Thymus (tissue), 11 donors: ENCODE measurements at regions not wholly inside any gene's neighbourhood (a gene's known extent, or its start where the extent isn't known, plus 50 kb on each side); places are given as distances from the start of the nearest gene placed in this dataset.

ENCODE experiments used
- DNase-seq, 9 donors: peaks; one replicate each; pipeline ENCODE4 v3.0.0-alpha.2; 2013; ENCODE audit warnings: low spot score in 9 of 9, low read depth in 6 of 9, missing footprints in 1 of 9
- H3K27ac ChIP-seq, 2 donors: one replicate each; pipeline ENCODE4 v1.5.1; 2013; ENCODE audit warnings: control low read depth in 1 of 2, low read depth in 1 of 2, low read length in 1 of 2, mild to moderate bottlenecking in 1 of 2, moderate library complexity in 1 of 2
- H3K27me3 ChIP-seq, 2 donors: one replicate each; pipeline ENCODE4 v1.5.1; 2013; ENCODE audit warnings: low read length in 1 of 2; ENCODE audit not compliant: control insufficient read depth in 2 of 2, insufficient read depth in 1 of 2
- H3K36me3 ChIP-seq, 2 donors: one replicate each; pipeline ENCODE4 v1.5.1; 2013; ENCODE audit warnings: low read length in 1 of 2, mild to moderate bottlenecking in 1 of 2, moderate library complexity in 1 of 2; ENCODE audit not compliant: control insufficient read depth in 2 of 2, insufficient read depth in 2 of 2
- H3K4me1 ChIP-seq, 2 donors: one replicate each; pipeline ENCODE4 v1.5.1; 2013; ENCODE audit warnings: low read length in 2 of 2; ENCODE audit not compliant: control insufficient read depth in 2 of 2, insufficient read depth in 2 of 2
- H3K4me3 ChIP-seq, 2 donors: one replicate each; pipeline ENCODE4 v1.5.1; 2013; ENCODE audit warnings: low read length in 2 of 2, control low read depth in 1 of 2, mild to moderate bottlenecking in 1 of 2
- H3K9me3 ChIP-seq, 2 donors: one replicate each; pipeline ENCODE4 v1.5.1; 2013; ENCODE audit warnings: low read length in 1 of 2, mild to moderate bottlenecking in 1 of 2; ENCODE audit not compliant: control insufficient read depth in 2 of 2, insufficient read depth in 1 of 2
- WGBS: extraction: QIAGEN DNeasy Blood & Tissue Kit; methylation state at CpG from one replicate; pipeline ENCODE4 v1.1.7; 2013; 5-methylcytosine and 5-hydroxymethylcytosine counted together
- donor health status: healthy.

DNA sequence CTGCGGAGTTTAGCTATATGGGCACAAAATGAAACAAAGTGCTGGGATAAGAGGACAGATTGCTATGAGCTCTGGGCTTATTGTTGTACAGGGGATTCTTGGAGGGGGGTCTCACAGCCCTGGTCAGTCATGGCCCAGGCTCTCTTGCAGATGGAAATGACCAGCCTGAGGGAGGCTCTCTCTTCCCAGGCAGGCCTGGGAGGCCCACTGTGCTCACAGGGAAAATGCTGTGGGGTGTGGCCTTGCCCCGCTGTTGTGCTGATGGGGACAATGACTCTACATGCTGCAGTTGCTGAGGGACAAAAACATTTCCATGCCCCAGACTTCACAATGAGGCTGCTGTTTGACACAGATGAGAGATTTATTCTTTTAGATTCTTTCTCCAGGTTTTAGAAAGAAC, 202.2 kb downstream of the KLF13 start:
- no peaks in the 10 kb centered on the region for H3K4me1 ChIP-seq
- WGBS: 96% methylated on average over 2 of the region's 2 CpGs
- H3K27me3 ChIP-seq: peaks cover 0 to 3% of the 10 kb centered on the region in 2 donors
- H3K36me3 ChIP-seq: no peaks in the 10 kb centered on the region
- H3K4me3 ChIP-seq: no peak overlapping the region
- no peaks in the 10 kb centered on the region for H3K9me3 ChIP-seq
- DNase-seq: no peak
- H3K27ac ChIP-seq: no peak overlapping the region

DNA sequence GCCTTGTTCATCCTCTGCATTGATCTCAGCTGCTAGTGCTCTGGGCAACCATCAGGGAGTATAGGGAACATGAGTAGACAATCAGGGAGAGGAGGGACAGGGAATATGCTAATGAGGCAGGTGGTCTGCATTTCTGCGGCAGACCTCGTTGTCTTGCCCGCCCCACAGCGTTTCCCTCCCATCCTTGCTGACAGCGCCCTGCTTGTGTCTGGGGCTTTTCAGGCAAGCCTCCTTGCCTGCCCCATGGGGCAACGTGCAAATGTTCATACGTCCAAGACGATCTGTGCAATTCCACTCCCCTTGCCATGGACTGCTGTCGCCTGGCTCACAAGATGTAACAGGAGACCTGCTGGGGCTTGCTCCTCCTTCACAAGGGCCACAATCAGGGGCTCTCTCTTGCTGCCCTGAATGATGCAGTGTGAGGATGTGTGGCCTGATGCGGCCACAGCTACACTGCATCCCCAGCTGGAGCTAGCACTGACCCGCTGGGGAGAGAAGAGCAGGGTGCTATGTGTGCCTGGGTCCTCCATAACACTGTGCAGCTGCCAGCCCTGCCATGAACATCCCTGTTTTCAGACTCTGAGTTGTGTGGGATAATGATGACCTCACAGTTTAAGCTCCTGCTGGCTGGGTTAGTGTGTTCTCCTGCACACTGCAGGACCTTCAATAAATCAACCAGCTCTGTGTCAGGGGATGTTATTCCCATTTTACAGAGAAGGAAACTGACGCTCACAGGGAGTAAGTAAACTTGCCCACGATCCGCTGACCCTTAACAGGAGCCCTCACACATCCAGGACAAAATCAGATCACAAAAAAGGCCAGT, 211.3 kb downstream of the KLF13 start:
- H3K4me3 ChIP-seq: no peak overlapping the region
- H3K36me3 ChIP-seq: no peaks in the 10 kb centered on the region
- H3K4me1 ChIP-seq: no peaks in the 10 kb centered on the region
- peaks cover 0 to 3% of the 10 kb centered on the region in 2 donors for H3K27me3 ChIP-seq
- WGBS: 88% methylated on average over 14 of the region's 14 CpGs
- no peaks in the 10 kb centered on the region for H3K9me3 ChIP-seq
- DNase-seq: no peak
- no peak overlapping the region for H3K27ac ChIP-seq

DNA sequence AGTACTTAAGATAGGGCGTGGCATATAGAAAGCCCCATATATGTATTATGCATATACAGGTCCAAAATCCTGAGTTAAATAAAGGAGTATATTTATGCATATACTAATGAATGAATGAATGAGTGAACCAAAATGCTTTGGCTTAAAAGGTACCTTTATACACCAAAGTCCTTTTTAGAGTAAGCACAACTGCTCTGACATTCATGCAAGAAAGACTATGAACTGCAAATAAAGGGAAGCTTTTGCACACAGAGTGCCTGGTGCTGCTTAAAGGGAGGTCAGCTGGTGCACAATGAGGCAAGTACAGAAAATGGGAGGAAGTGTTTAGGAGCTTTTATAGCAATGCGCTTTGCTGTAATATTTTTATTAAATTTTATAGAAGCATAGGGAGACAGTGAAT, 214.0 kb downstream of the KLF13 start:
- no peak for DNase-seq
- H3K36me3 ChIP-seq: no peaks in the 10 kb centered on the region
- no peak overlapping the region for H3K4me3 ChIP-seq
- no peaks in the 10 kb centered on the region for H3K4me1 ChIP-seq
- no peak overlapping the region for H3K27ac ChIP-seq
- peaks cover 0 to 3% of the 10 kb centered on the region in 2 donors for H3K27me3 ChIP-seq
- 97% methylated on average over 2 of the region's 2 CpGs for WGBS
- H3K9me3 ChIP-seq: no peaks in the 10 kb centered on the region

DNA sequence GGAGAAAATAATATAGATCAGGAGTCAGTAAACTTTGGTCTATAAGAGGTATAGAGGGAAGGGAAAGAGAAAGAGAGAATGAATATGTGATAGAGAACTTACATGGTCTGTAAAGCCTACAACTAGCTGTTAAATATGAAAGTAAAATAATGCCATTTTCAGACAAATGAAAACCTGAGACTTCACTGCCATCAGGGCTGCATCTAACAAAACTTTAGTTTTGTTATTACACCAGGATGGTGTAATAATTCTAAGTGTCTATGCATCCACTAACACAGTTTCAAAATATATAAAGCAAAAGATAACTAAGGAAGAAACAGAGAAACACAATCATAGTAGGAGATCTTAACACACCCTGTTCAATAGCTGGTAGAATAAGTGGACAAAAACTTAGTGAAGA, 217.7 kb downstream of the KLF13 start:
- Histone ChIP-seq H3K27me3 (no peaks in the 10 kb centered on the region), H3K9me3 (no peaks in the 10 kb centered on the region)
- DNase-seq: no peak

GRCh38 chr15:31545257-31545656, 218.6 kb downstream of the KLF13 start:
- no peaks in the 10 kb centered on the region for H3K36me3 ChIP-seq
- no peak overlapping the region for H3K4me3 ChIP-seq
- DNase-seq: no peak
- no peaks in the 10 kb centered on the region for H3K27me3 ChIP-seq
- H3K9me3 ChIP-seq: no peaks in the 10 kb centered on the region
- no peaks in the 10 kb centered on the region for H3K4me1 ChIP-seq
- H3K27ac ChIP-seq: no peak overlapping the region

More for the DNA sequence above, 217.7 kb downstream of the KLF13 start:
- no peaks in the 10 kb centered on the region for H3K4me1 ChIP-seq
- no peak overlapping the region for H3K27ac ChIP-seq
- H3K4me3 ChIP-seq: no peak overlapping the region
- H3K36me3 ChIP-seq: no peaks in the 10 kb centered on the region

DNA sequence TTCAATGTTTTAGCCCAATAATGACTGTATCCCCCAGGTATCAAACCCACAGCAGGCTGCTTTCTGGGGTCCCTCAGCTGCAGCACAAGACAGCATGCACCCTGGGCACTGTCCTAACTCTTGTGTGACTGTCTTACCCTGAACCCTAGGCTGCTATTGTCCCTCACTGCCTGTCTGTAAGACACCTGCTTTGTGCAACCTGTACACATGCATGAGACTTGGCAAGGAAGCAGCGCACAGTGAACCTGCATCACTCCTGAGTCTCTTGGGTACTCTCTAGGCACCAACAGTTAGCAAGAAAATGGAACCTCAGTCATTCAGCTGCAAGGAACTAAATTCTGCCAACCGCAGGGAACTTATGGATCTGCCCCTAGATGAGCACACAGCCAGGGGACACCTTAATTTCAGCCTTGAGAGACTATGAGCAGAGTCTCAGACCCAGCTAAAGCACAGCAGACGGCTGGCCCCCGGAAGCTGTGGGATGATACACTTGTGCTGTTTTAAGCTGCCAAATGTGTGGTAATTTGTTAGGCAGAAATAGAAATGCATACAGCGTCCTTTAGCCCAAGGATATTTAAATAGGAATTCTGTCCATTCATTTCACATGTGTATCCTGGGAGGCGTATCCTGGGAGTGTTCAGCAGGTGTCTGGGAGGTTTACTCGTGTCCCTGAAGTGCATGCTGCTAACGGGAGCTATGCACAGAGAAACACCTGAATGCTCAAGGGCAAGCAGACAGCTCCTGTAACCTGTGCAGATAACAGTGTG, 223.8 kb downstream of the KLF13 start:
- DNase-seq: no peak
- Histone ChIP-seq H3K4me1 (no peaks in the 10 kb centered on the region), H3K4me3 (no peak overlapping the region), H3K36me3 (no peaks in the 10 kb centered on the region), H3K9me3 (no peaks in the 10 kb centered on the region), H3K27ac (no peak overlapping the region), H3K27me3 (no peaks in the 10 kb centered on the region)
- 95% methylated on average over 8 of the region's 8 CpGs for WGBS

- H3K27ac ChIP-seq: no peak overlapping the region
- H3K9me3 ChIP-seq: no peaks in the 10 kb centered on the region
- WGBS: 93% methylated on average over 5 of the region's 5 CpGs
- no peak overlapping the region for H3K4me3 ChIP-seq
- H3K4me1 ChIP-seq: no peaks in the 10 kb centered on the region
- no peaks in the 10 kb centered on the region for H3K36me3 ChIP-seq
- DNase-seq: no peak
- no peaks in the 10 kb centered on the region for H3K27me3 ChIP-seq
Observed at GRCh38 chr15:31551323-31551722, 224.7 kb downstream of the KLF13 start.

DNA sequence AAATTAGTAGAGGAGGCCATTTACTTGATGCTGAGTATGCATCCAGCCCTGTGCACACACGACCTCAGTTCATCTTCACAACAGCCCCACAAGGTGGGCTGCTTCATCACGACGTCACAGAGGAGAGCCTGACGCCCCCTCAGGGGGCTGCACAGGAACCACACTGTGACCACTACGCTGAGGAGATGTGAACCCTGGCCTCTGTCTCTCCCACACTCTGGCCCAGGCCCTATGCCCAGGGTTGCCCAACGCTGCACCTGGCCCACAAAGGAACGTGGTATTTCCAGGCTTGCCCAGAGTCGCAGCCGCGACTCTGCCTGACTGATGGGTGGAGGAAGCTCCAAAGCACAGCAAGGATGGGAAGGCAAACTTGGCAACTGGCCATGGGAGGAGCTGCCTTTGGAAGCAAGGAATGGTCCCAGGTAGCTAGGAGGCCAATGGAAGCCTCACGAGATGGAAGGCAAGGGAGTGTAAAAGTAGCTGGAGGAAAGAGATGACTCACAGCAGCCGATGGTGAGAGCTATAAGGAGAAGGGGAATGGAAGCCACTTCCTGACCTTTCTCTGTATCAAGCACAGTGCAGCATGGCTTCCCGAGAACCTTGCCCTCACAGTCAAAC, 226.0 kb downstream of the KLF13 start:
- DNase-seq: no peak
- Histone ChIP-seq H3K9me3 (no peaks in the 10 kb centered on the region), H3K4me3 (no peak overlapping the region), H3K36me3 (no peaks in the 10 kb centered on the region), H3K4me1 (no peaks in the 10 kb centered on the region), H3K27ac (no peak overlapping the region), H3K27me3 (no peaks in the 10 kb centered on the region)
- whole genome bisulfite sequencing: 94% methylated on average over 13 of the region's 13 CpGs

DNA sequence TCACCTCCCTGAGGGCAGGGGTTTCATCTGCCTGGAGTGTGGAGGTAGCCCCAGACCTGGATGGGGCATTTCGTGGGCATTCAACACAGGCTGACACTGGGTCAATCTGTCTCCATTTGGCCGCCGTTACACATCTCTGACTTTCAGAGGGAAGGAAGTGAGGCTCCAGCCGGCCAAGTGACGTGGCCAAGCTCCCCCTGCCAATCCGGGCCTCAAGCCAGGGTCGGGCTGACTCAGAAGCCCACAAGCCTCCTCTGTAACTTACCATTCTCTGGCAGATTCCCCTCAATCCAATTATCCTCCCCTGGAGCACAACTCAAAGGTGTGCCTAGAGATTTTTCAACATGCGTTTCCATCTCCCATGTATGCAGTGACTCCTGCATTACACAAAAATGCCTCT, 227.6 kb downstream of the KLF13 start:
- no peaks in the 10 kb centered on the region for H3K9me3 ChIP-seq
- H3K4me3 ChIP-seq: no peak overlapping the region
- H3K4me1 ChIP-seq: no peaks in the 10 kb centered on the region
- WGBS: 83% methylated on average over 8 of the region's 8 CpGs
- H3K27ac ChIP-seq: no peak overlapping the region
- no peak for DNase-seq
- no peaks in the 10 kb centered on the region for H3K36me3 ChIP-seq
- no peaks in the 10 kb centered on the region for H3K27me3 ChIP-seq
